GM12892 (cell line): ENCODE measurements at regions not wholly inside any gene's neighbourhood (a gene's known extent, or its start where the extent isn't known, plus 50 kb on each side); places are given as distances from the start of the nearest gene placed in this dataset.

Source experiments
- POLR2A ChIP-seq: IDR thresholded peaks from 2 replicates; pipeline ENCODE4 v1.6.1; 2011; ENCODE audit warnings: low read depth, low read length, control low read depth
- TAF1 ChIP-seq: IDR thresholded peaks from 2 replicates; pipeline ENCODE4 v1.6.1; 2011; ENCODE audit warnings: low read depth, mild to moderate bottlenecking, control low read depth, low read length, borderline replicate concordance

DNA sequence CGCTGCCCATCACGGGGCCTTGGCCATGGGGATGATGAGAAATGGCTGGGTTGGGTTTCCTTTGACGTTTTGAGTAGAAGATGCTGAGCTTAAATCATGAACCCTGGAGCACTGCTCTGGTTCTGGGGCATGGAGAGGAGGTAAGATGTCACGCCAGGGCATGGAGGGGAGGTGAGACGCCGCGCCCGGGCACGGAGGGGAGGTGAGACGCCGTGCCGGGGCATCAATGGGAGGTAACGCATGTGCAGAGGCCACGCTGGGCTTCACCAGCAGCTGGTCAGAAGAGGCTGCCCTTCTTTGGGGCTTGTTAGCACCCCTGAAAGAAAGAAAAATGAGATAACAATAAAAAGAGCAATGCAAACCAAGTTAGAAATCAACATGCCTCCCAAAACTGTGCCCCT is 322.5 kb upstream of the IRX4 start:
- TF ChIP-seq POLR2A (no peak), TAF1 (no peak)
